ENCODE measurements at regions not wholly inside any gene's neighbourhood (a gene's known extent, or its start where the extent isn't known, plus 50 kb on each side); places are given as distances from the start of the nearest gene placed in this dataset.

- WGBS, 4 donors = 78 to 89% (median 83%) methylated on average over 2 of the region's 2 CpGs
- no peak for DNase-seq
- H3K4me1 ChIP-seq (replicated peaks in 1 of 2) = no peaks in the 10 kb centered on the region
- intact Hi-C loops (cut with DNase I) = no loop called here
- no peak overlapping the region for H3K27ac ChIP-seq
- H3K4me3 ChIP-seq = no peak overlapping the region
- no peaks in the 10 kb centered on the region for H3K36me3 ChIP-seq (replicated peaks in 1 of 2)
- H3K9me3 ChIP-seq (replicated peaks in 1 of 3) = no peaks in the 10 kb centered on the region
- TF ChIP-seq POLR2A (IDR thresholded peaks at IDR 0.05) (no peak), CTCF (IDR thresholded peaks at IDR 0.05) (no peak)
- no peaks in the 10 kb centered on the region for H3K27me3 ChIP-seq
Measured at GRCh38 chr13:64180756-64181155, 2765.1 kb upstream of the PCDH20 start.

DNA sequence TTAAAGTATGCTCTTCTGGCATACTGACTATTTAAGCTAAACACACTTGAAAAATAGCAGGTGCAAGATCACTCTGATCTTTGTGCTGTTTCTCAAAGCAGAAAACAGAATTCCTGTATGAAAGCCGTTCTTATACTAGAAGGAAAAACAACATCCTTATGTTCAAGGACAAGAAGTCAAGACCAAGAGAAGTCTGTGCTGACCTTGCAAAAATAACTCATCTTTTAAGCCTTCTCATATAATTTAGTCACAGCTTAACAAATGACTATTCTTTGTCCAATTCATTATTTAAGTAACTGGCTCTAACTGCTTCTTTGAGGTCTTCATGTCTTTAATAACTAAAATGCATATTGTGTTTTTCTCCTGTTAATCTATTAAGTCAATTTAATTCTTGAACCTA lies 2750.2 kb upstream of the PCDH20 start:
- intact Hi-C loops (cut with DNase I) = no loop called here
- no peaks in the 10 kb centered on the region for H3K27me3 ChIP-seq
- no peak for TF ChIP-seq POLR2A (IDR thresholded peaks at IDR 0.05)
- no peak for TF ChIP-seq CTCF (IDR thresholded peaks at IDR 0.05)
- 23 to 37% (median 34%) methylated on average over 1 of the region's 1 CpG for WGBS, 4 donors
- no peak for DNase-seq
- no peaks in the 10 kb centered on the region for H3K36me3 ChIP-seq (replicated peaks in 1 of 2)
- H3K9me3 ChIP-seq (replicated peaks in 1 of 3) = no peaks in the 10 kb centered on the region
- no peak overlapping the region for H3K27ac ChIP-seq
- H3K4me1 ChIP-seq (replicated peaks in 1 of 2) = no peaks in the 10 kb centered on the region
- no peak overlapping the region for H3K4me3 ChIP-seq

- intact Hi-C loops (cut with DNase I) = no loop called here
- WGBS, 4 donors = 88 to 92% (median 90%) methylated on average over 3 to 4 of the region's 4 CpGs
- DNase-seq = peak in 2 of 7 donors; percentile 12 to 47
Measured at GRCh38 chr13:64164435-64164834, 2748.8 kb upstream of the PCDH20 start.

GRCh38 chr13:64160479-64160878 lies 2744.8 kb upstream of the PCDH20 start:
- Histone ChIP-seq H3K4me1 (replicated peaks in 1 of 2) (no peaks in the 10 kb centered on the region), H3K9me3 (replicated peaks in 1 of 3) (no peaks in the 10 kb centered on the region), H3K27me3 (no peaks in the 10 kb centered on the region), H3K36me3 (replicated peaks in 1 of 2) (no peaks in the 10 kb centered on the region), H3K4me3 (no peak overlapping the region), H3K27ac (no peak overlapping the region)
- TF ChIP-seq CTCF (IDR thresholded peaks at IDR 0.05) (no peak), POLR2A (IDR thresholded peaks at IDR 0.05) (no peak)
- DNase-seq = no peak
- intact Hi-C loops (cut with DNase I) = no loop called here

More at GRCh38 chr13:64164435-64164834, 2748.8 kb upstream of the PCDH20 start:
- Histone ChIP-seq H3K27ac (no peak overlapping the region), H3K4me3 (no peak overlapping the region), H3K27me3 (no peaks in the 10 kb centered on the region), H3K36me3 (replicated peaks in 1 of 2) (no peaks in the 10 kb centered on the region), H3K4me1 (replicated peaks in 1 of 2) (no peaks in the 10 kb centered on the region), H3K9me3 (replicated peaks in 1 of 3) (no peaks in the 10 kb centered on the region)
- TF ChIP-seq POLR2A (IDR thresholded peaks at IDR 0.05) (no peak), CTCF (IDR thresholded peaks at IDR 0.05) (no peak)
